HAP-1 (cell line): ENCODE measurements at regions not wholly inside any gene's neighbourhood (a gene's known extent, or its start where the extent isn't known, plus 50 kb on each side); places are given as distances from the start of the nearest gene placed in this dataset.
A peak's percentile ranks its signal among the peaks of the same experiment; 100 is the strongest.

Experiments
- DNase-seq, 2 experiments: peaks; one replicate each; pipeline ENCODE4 v3.0.0-alpha.2; 2016 to 2020; ENCODE audit warnings: low spot score in 2 of 2
- H3K27me3 ChIP-seq: fragments of 250-450 bp; sonication (Bioruptor Pico); 2 replicates; pipeline ENCODE4 v1.5.1; 2020; ENCODE audit warnings: low read depth, mild to moderate bottlenecking, moderate library complexity
- H3K36me3 ChIP-seq: fragments of 250-450 bp; sonication (Bioruptor Pico); replicated peaks from 2 replicates; pipeline ENCODE4 v1.5.1; 2020; ENCODE audit warnings: mild to moderate bottlenecking
- H3K4me1 ChIP-seq: fragments of 250-450 bp; sonication (Bioruptor Pico); 2 replicates; pipeline ENCODE4 v1.5.1; 2020; ENCODE audit warnings: mild to moderate bottlenecking
- H3K4me3 ChIP-seq: fragments of 250-450 bp; sonication (Bioruptor Pico); 2 replicates; pipeline ENCODE4 v1.5.1; 2020; ENCODE audit warnings: mild to moderate bottlenecking, moderate library complexity
- H3K9me3 ChIP-seq: fragments of 250-450 bp; sonication (Bioruptor Pico); 2 replicates; pipeline ENCODE4 v1.5.1; 2020; ENCODE audit warnings: mild to moderate bottlenecking, moderate library complexity
- in situ Hi-C: fragments of 300-500 bp; cut with MboI; formaldehyde crosslinking; loops from 3 replicates; pipeline ENCODE4 v1.14.3; 2020; ENCODE audit warnings: low sequenced_read_pairs, inconsistent platforms, mixed read lengths

- Histone ChIP-seq H3K9me3 (no peaks in the 10 kb centered on the region), H3K4me3 (no peak overlapping the region), H3K36me3 (no peaks in the 10 kb centered on the region), H3K4me1 (no peaks in the 10 kb centered on the region), H3K27me3 (no peaks in the 10 kb centered on the region)
- DNase-seq, result no peak
- in situ Hi-C loops, result no loop called here
These were observed 695.6 kb upstream of the GCFC2 start for GRCh38 chr2:76406134-76406855.

DNA sequence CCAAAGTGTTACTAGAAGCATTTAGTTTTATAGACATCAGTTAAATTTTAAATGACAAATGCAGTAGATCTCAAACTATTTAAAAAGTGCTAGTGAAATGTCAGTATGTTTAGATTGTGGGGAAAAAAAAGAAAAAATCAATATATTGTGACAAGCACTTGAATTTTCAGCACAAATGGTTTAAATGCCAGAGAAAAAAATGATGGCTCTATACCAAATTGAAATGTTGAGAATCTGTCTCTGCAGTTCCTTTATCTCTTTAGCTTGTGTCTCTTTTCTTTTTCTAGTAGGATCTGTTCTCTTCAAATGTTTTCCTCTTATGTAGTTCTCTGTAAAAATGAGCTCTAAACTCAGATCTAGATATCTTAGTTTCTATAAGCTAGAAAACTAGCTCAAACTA lies 682.6 kb upstream of the GCFC2 start:
- in situ Hi-C loops, result no loop called here
- DNase-seq, result no peak
- H3K27me3 ChIP-seq, result no peaks in the 10 kb centered on the region
- H3K9me3 ChIP-seq, result no peaks in the 10 kb centered on the region
- H3K4me3 ChIP-seq, result no peak overlapping the region
- no peaks in the 10 kb centered on the region for H3K36me3 ChIP-seq
- H3K4me1 ChIP-seq, result no peaks in the 10 kb centered on the region

DNA sequence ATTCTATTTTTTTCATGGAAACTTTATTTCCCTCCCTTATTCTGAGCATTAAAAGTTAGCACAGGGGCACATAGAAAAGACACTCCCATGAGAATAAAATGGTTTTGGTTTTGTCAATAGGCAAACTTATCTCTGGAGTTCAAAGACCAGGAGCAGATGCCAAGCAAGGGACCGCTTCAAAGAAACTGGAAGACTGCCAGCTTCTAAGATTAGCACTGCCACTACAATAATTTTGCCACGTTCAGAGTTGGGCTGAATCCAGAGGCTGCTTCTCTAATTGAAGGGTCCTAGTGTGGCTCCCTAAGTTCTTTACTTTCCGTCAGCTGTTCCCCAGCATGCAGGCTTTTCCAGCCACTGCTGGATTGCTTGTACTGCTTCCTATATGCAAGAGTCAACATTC lies 681.0 kb upstream of the GCFC2 start:
- Histone ChIP-seq H3K27me3 (no peaks in the 10 kb centered on the region), H3K4me3 (no peak overlapping the region), H3K4me1 (no peaks in the 10 kb centered on the region), H3K9me3 (no peaks in the 10 kb centered on the region), H3K36me3 (no peaks in the 10 kb centered on the region)
- no peak for DNase-seq
- in situ Hi-C loops, result no loop called here

DNA sequence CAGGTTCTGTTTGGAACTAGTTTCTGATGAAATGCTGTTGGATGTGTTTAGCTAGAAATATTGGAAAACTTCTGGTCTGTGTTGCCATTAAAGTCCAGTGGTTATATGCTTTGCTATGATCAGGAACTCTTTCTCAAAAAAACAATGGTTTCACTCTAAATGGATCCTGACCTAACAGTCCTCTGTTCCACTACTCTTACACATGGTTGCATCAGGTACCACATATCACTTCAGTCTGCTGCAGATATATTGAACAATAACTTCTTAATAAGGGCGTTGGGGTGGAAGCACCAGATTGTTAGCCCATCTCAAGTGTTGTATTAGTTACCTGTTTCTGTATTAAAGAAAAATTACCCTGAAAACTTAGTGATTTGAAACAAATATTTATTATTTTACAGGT lies 676.6 kb upstream of the GCFC2 start:
- no peaks in the 10 kb centered on the region for H3K36me3 ChIP-seq
- DNase-seq, result no peak
- H3K4me3 ChIP-seq, result no peak overlapping the region
- no peaks in the 10 kb centered on the region for H3K27me3 ChIP-seq
- in situ Hi-C loops, result no loop called here
- no peaks in the 10 kb centered on the region for H3K9me3 ChIP-seq
- no peaks in the 10 kb centered on the region for H3K4me1 ChIP-seq

DNA sequence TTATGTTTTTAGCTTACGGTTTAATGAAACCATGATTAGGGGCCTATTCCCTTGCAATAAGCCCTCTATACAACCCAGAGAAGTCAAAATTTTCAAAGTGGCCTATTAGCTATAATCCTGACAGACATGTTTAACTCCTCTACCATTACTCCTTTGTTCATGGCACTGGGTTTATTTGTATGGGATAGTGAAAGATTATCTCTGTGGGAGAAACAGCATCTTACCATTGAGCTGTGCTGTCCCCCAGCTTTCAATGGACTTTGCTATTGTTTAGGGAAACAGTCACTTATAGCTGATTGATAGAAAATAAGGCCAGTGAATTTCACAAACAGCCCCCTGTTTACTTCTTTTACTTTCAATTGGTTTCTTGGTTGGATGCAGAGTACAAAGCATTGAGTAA lies 675.2 kb upstream of the GCFC2 start:
- in situ Hi-C loops, result no loop called here
- no peaks in the 10 kb centered on the region; the same call in 1 of the 2 replicates for H3K27me3 ChIP-seq
- no peaks in the 10 kb centered on the region for H3K4me1 ChIP-seq
- H3K4me3 ChIP-seq, result no peak overlapping the region
- no peaks in the 10 kb centered on the region for H3K36me3 ChIP-seq
- no peaks in the 10 kb centered on the region for H3K9me3 ChIP-seq
- no peak for DNase-seq

DNA sequence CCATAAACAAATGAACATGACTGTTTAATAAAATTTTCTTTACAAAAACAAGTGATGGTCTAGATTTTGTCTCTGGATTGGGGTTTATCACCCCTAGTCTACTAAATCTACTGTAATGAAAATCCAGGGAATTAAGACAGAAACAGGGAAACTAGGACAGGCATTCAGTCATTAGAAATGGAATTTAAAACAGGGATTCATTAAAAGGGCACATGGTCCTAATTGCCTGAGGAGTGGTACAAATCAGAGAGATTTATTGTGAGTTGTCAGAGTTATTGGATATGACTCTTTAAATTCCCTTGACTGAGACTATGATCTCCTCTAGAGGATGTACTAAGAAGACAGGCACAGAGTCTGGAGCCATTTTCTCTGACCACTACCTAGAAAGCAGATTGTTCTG lies 670.9 kb upstream of the GCFC2 start:
- no peak for DNase-seq
- Histone ChIP-seq H3K4me3 (no peak overlapping the region), H3K4me1 (no peaks in the 10 kb centered on the region), H3K36me3 (no peaks in the 10 kb centered on the region), H3K27me3 (no peaks in the 10 kb centered on the region; the same call in 1 of the 2 replicates), H3K9me3 (no peaks in the 10 kb centered on the region; the same call in 1 of the 2 replicates)
- in situ Hi-C loops, result no loop called here

- no peak for DNase-seq
- Histone ChIP-seq H3K36me3 (no peaks in the 10 kb centered on the region), H3K9me3 (no peaks in the 10 kb centered on the region; the same call in 1 of the 2 replicates), H3K4me3 (no peak overlapping the region), H3K27me3 (no peaks in the 10 kb centered on the region; the same call in 1 of the 2 replicates), H3K4me1 (no peaks in the 10 kb centered on the region)
- in situ Hi-C loops, result no loop called here
These were observed 667.4 kb upstream of the GCFC2 start for GRCh38 chr2:76378140-76378539.

DNA sequence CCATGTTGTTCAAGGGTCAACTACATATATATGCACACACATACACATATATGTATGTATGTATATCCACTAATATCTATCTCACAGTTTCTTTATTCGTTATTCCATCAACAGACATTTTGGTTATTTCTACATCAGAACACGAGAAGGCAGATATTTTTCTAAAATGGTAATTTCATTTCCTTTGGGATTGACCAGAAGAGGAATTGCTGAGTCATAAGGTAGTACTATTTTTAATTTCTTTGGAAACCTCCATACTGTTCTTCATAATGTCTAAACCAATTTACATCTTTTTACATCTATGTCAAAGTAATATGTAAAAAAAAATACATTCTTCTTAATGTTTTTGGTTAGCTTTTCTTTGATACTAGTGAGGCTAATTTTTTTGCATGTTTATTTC lies 630.7 kb upstream of the GCFC2 start:
- Histone ChIP-seq H3K27me3 (no peaks in the 10 kb centered on the region), H3K4me1 (no peaks in the 10 kb centered on the region), H3K36me3 (no peaks in the 10 kb centered on the region), H3K9me3 (no peaks in the 10 kb centered on the region), H3K4me3 (no peak overlapping the region)
- DNase-seq, result no peak
- in situ Hi-C loops, result no loop called here

DNA sequence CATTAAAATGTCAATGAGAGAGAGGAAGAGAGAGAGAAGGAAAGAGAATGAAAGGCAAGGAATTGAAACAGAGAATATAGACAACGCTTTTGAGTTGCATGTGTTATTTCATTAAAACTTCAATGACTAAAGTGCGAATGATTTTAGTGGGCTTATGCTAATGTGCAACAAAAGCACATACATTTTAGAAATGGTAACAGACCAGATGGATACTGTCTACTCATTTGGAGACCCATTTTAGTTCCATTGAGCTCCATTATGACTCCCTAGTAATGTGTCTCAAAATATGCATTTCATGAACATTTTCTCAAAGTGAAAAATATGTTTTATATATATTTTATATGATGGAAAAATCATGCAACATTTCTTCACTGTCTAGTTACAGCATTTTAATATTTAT lies 622.2 kb upstream of the GCFC2 start:
- H3K36me3 ChIP-seq, result no peaks in the 10 kb centered on the region
- DNase-seq, result peak in 1 of 2 experiments; percentile 2
- in situ Hi-C loops, result no loop called here
- H3K27me3 ChIP-seq, result no peaks in the 10 kb centered on the region
- H3K4me3 ChIP-seq, result no peak overlapping the region
- H3K4me1 ChIP-seq, result no peaks in the 10 kb centered on the region; the same call in 1 of the 2 replicates
- no peaks in the 10 kb centered on the region for H3K9me3 ChIP-seq

DNA sequence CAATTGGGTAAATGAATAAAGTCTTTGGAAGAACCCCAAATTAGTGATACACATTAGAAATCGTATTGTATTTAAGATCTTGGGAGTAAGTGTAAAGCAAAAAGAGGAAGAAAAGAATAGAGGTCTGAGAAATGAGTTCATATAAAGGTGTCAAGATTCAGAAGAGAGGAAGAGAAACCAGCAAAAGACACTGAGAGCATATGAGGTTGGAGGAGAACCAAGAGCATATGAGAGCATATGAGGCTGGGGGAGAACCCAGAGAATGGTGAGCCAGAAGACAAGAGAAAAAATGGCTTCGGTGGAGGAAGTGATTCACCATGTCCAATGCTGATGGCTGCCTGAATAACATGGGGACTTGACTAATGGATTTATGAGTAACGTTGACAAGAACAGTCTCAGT lies 620.1 kb upstream of the GCFC2 start:
- in situ Hi-C loops, result no loop called here
- Histone ChIP-seq H3K4me3 (no peak overlapping the region), H3K27me3 (no peaks in the 10 kb centered on the region), H3K36me3 (no peaks in the 10 kb centered on the region), H3K4me1 (no peaks in the 10 kb centered on the region; the same call in 1 of the 2 replicates), H3K9me3 (no peaks in the 10 kb centered on the region)
- DNase-seq, result no peak

GRCh38 chr2:76326636-76327035 lies 615.9 kb upstream of the GCFC2 start:
- Histone ChIP-seq H3K4me1 (no peaks in the 10 kb centered on the region), H3K9me3 (no peaks in the 10 kb centered on the region), H3K27me3 (no peaks in the 10 kb centered on the region), H3K4me3 (no peak overlapping the region), H3K36me3 (no peaks in the 10 kb centered on the region)
- in situ Hi-C loops, result no loop called here
- DNase-seq, result no peak

DNA sequence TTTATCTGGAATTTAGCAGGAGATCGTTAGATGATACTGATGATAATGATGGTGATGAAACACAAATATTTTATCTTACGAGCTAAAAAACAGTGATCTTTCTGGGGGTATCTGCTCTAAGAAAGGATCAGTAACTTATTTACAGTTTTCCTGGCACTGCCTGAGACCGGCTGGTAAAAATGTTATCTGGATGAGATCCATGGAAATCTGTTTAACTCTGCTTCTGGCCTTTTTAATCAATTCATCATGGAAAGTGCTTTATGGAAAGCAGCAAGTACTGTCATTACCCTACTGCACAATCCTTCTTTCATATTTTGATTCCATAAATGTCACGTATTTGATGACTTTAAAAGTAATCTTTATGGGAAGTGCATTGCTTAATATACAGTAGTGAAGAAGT lies 612.7 kb upstream of the GCFC2 start:
- Histone ChIP-seq H3K36me3 (no peaks in the 10 kb centered on the region), H3K9me3 (no peaks in the 10 kb centered on the region), H3K4me1 (no peaks in the 10 kb centered on the region), H3K4me3 (no peak overlapping the region), H3K27me3 (no peaks in the 10 kb centered on the region)
- in situ Hi-C loops, result no loop called here
- DNase-seq, result no peak

DNA sequence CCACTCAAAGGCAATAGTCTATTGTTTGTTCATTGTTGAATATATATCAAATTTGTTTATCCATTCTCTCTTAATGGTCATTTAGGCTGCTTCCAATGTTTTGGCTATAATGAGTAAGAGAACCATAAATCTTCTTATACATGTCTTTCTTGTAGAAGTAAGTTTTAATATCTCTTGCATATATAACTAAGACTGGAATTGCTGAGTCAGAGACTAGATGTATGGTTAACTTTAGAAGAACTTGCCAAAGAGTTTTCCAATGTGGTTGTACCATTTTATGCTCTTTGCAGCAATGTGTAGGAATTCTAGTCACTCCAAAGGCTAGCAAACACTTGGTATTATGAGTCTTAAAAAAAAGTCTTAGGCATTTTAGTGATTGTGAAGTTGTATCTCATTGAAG lies 610.0 kb upstream of the GCFC2 start:
- Histone ChIP-seq H3K27me3 (no peaks in the 10 kb centered on the region), H3K36me3 (no peaks in the 10 kb centered on the region), H3K9me3 (no peaks in the 10 kb centered on the region), H3K4me1 (peaks cover 3% of the 10 kb centered on the region; the same call in 1 of the 2 replicates), H3K4me3 (no peak overlapping the region)
- in situ Hi-C loops, result no loop called here
- DNase-seq, result no peak

DNA sequence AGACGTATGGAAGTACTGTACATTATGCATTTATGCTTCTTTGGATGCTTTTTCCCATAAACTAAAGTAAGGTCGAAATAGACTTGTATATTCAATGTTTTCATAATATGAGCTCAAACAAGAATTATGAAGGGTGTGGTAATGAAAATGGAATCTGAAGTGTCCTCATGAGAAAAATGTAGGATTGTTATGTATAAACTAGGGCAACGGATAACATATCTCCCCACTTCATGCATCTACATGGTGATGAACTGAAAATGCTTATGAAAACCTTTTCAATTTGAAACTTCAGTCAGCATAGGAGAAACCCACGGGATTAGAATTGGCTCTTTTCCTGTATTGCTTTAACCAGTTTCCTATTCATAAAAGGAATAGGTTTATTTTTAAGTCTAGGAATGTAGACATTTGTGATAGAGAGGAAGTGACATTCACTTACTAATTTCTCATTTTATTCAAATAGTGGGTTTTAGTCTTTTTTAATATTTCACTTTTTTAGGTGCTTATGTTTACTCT lies 608.2 kb upstream of the GCFC2 start:
- no peaks in the 10 kb centered on the region for H3K9me3 ChIP-seq
- H3K4me3 ChIP-seq, result no peak overlapping the region
- in situ Hi-C loops, result no loop called here
- DNase-seq, result no peak
- H3K4me1 ChIP-seq, result peaks cover 3% of the 10 kb centered on the region; the same call in 1 of the 2 replicates
- no peaks in the 10 kb centered on the region for H3K36me3 ChIP-seq
- no peaks in the 10 kb centered on the region for H3K27me3 ChIP-seq

DNA sequence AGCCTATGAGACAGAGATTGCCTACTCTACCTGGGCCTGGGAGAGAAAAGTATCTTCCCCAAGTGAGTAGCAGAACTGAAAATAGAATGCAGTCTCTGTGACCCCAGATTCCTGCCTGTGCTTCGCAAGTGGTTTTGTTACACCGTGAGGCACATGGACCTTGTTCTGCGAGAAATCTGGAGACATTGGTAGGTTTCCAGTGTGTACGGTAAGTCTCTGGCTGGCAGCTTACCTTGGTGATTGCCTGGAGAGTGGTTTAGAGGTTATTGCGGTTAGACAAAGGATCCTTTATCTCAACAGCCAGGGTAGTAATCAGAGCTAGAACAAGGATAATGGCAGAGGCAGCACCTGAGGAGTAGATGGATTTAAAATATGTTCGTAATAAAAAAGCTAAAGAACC lies 606.0 kb upstream of the GCFC2 start:
- no peak for DNase-seq
- H3K4me3 ChIP-seq, result no peak overlapping the region

More for the DNA sequence above, 606.0 kb upstream of the GCFC2 start:
- in situ Hi-C loops, result no loop called here
- no peaks in the 10 kb centered on the region for H3K36me3 ChIP-seq
- H3K4me1 ChIP-seq, result peaks cover 3% of the 10 kb centered on the region; the same call in 1 of the 2 replicates
- H3K9me3 ChIP-seq, result no peaks in the 10 kb centered on the region
- no peaks in the 10 kb centered on the region for H3K27me3 ChIP-seq
